Keratinocyte (primary cell): ENCODE measurements at regions not wholly inside any gene's neighbourhood (a gene's known extent, or its start where the extent isn't known, plus 50 kb on each side); places are given as distances from the start of the nearest gene placed in this dataset.

Experiments used
- DNase-seq: peaks from one replicate; pipeline ENCODE4 v3.0.0-alpha.2; 2011; ENCODE audit warnings: low read depth, missing footprints, low spot score
- FAIRE-seq: peaks from 2 replicates; lab custom pipeline; 2011; peaks lifted over from hg19 to GRCh38; lab: Jason Lieb, UNC
- H2AFZ ChIP-seq: 2 replicates; pipeline ENCODE4 v1.6.0; 2012; ENCODE audit warnings: low read length, control low read depth, inconsistent platforms; ENCODE audit not compliant: control insufficient read depth
- H3K27ac ChIP-seq: 2 replicates; pipeline ENCODE4 v1.5.1; 2011; ENCODE audit warnings: low read length; ENCODE audit not compliant: control insufficient read depth, insufficient read depth
- H3K27me3 ChIP-seq: 3 replicates; pipeline ENCODE4 v1.6.0; 2011; ENCODE audit warnings: low read length; ENCODE audit not compliant: control insufficient read depth, insufficient read depth; ENCODE audit errors: extremely low read depth
- H3K36me3 ChIP-seq, 2 experiments: 2 replicates in 1 of 2; 3 replicates in 1 of 2; pipeline ENCODE4 v1.5.1; 2011; ENCODE audit warnings: low read length in 2 of 2, mild to moderate bottlenecking in 1 of 2; ENCODE audit not compliant: control insufficient read depth in 2 of 2, insufficient read depth in 2 of 2; ENCODE audit errors: extremely low read depth in 1 of 2
- H3K4me1 ChIP-seq: 3 replicates; pipeline ENCODE4 v1.5.1; 2011; ENCODE audit warnings: low read length; ENCODE audit not compliant: control insufficient read depth, insufficient read depth; ENCODE audit errors: extremely low read depth
- H3K4me2 ChIP-seq: 3 replicates; pipeline ENCODE4 v1.6.0; 2011; ENCODE audit warnings: low read depth, low read length; ENCODE audit not compliant: control insufficient read depth, insufficient read depth; ENCODE audit errors: extremely low read depth
- H3K4me3 ChIP-seq, 3 experiments: fragments of 200-600 bp in 1 of 3; sonication (generic) in 1 of 3; 2 replicates in 2 of 3; 3 replicates in 1 of 3; pipeline ENCODE4 v1.5.1; 2011 to 2016; ENCODE audit warnings: low read length in 3 of 3, mild to moderate bottlenecking in 3 of 3, control low read depth in 2 of 3, inconsistent platforms in 1 of 3, low read depth in 1 of 3, mixed read lengths in 1 of 3, mixed run types in 1 of 3, moderate library complexity in 1 of 3; ENCODE audit not compliant: control insufficient read depth in 2 of 3, insufficient read depth in 2 of 3; ENCODE audit errors: extremely low read depth in 1 of 3
- H3K79me2 ChIP-seq: 2 replicates; pipeline ENCODE4 v1.6.0; 2012; ENCODE audit warnings: low read length; ENCODE audit not compliant: control insufficient read depth, insufficient read depth
- H3K9ac ChIP-seq: 3 replicates; pipeline ENCODE4 v1.6.0; 2011; ENCODE audit warnings: low read length; ENCODE audit not compliant: control insufficient read depth, insufficient read depth; ENCODE audit errors: extremely low read depth
- H3K9me1 ChIP-seq: 3 replicates; pipeline ENCODE4 v1.6.0; 2011; ENCODE audit warnings: low read length; ENCODE audit not compliant: control insufficient read depth, insufficient read depth; ENCODE audit errors: extremely low read depth
- H3K9me3 ChIP-seq: 2 replicates; pipeline ENCODE4 v1.5.1; 2012; ENCODE audit warnings: low read depth, low read length; ENCODE audit not compliant: control insufficient read depth
- H4K20me1 ChIP-seq: 3 replicates; pipeline ENCODE4 v1.6.0; 2011; ENCODE audit warnings: low read length; ENCODE audit not compliant: control insufficient read depth, insufficient read depth; ENCODE audit errors: extremely low read depth
- CTCF ChIP-seq, 3 experiments: IDR thresholded peaks in 1 of 3; conservative IDR thresholded peaks in 1 of 3; optimal IDR thresholded peaks in 1 of 3; 2 replicates in 2 of 3; 3 replicates in 1 of 3; pipeline versions ENCODE3 to v1.5.1; 2011; ENCODE audit warnings: low read length in 3 of 3, mild to moderate bottlenecking in 3 of 3, moderate library complexity in 2 of 3, control low read depth in 1 of 3, inconsistent platforms in 1 of 3; ENCODE audit not compliant: insufficient read depth in 2 of 3; ENCODE audit errors: extremely low read depth in 1 of 3
- EZH2 ChIP-seq: IDR thresholded peaks from one replicate; pipeline ENCODE4 v1.6.1; 2012; ENCODE audit warnings: inconsistent platforms, mild to moderate bottlenecking, low read length, moderate library complexity
- dilution Hi-C: fragments of 300-500 bp; cut with MboI; formaldehyde crosslinking; loops from one replicate; pipeline ENCODE4 v1.7.0; 2020; ENCODE audit warnings: low sequenced_read_pairs; ENCODE audit not compliant: extremely low pct_ligation_motif_present

- Histone ChIP-seq H3K9ac (no peak overlapping the region), H3K4me1 (peaks cover 9% of the 10 kb centered on the region), H4K20me1 (no peaks in the 10 kb centered on the region), H3K9me1 (no peaks in the 10 kb centered on the region), H3K36me3 (no peaks in the 10 kb centered on the region), H2AFZ (no peak overlapping the region), H3K79me2 (no peaks in the 10 kb centered on the region), H3K27ac (no peak overlapping the region), H3K27me3 (no peaks in the 10 kb centered on the region), H3K4me2 (no peak overlapping the region), H3K4me3 (no peak overlapping the region), H3K9me3 (peaks cover 2% of the 10 kb centered on the region)
- TF ChIP-seq EZH2 (no peak), CTCF (optimal IDR thresholded peaks at IDR 0.05 in 1 of 3, IDR thresholded peaks at IDR 0.05 in 1 of 3, conservative IDR thresholded peaks at IDR 0.05 in 1 of 3; ENCODE audit: extremely low read depth in 1 of 3, insufficient read depth in 2 of 3, low read length in 3 of 3) (no peak)
- DNase-seq (no peak), FAIRE-seq (no peak)
- dilution Hi-C loops = no loop called here
Measured at GRCh38 chr9:129358621-129359154, 180.6 kb upstream of the IER5L start.

GRCh38 chr9:129357773-129358245, 179.7 kb upstream of the IER5L start:
- no peak for FAIRE-seq

More at GRCh38 chr9:129357773-129358245, 179.7 kb upstream of the IER5L start:
- Histone ChIP-seq H2AFZ (no peak overlapping the region), H3K9me1 (no peaks in the 10 kb centered on the region), H4K20me1 (no peaks in the 10 kb centered on the region), H3K36me3 (no peaks in the 10 kb centered on the region), H3K27ac (no peak overlapping the region), H3K4me1 (peaks cover 9% of the 10 kb centered on the region), H3K9ac (no peak overlapping the region), H3K27me3 (no peaks in the 10 kb centered on the region), H3K79me2 (no peaks in the 10 kb centered on the region), H3K9me3 (peaks cover 2% of the 10 kb centered on the region), H3K4me3 (no peak overlapping the region), H3K4me2 (no peak overlapping the region)
- DNase-seq = no peak
- no peak for TF ChIP-seq EZH2
- TF ChIP-seq CTCF (optimal IDR thresholded peaks at IDR 0.05 in 1 of 3, IDR thresholded peaks at IDR 0.05 in 1 of 3, conservative IDR thresholded peaks at IDR 0.05 in 1 of 3; ENCODE audit: extremely low read depth in 1 of 3, insufficient read depth in 2 of 3, low read length in 3 of 3) = no peak
- dilution Hi-C loops = no loop called here
